ENCODE measurements at regions not wholly inside any gene's neighbourhood (a gene's known extent, or its start where the extent isn't known, plus 50 kb on each side); places are given as distances from the start of the nearest gene placed in this dataset.

DNA sequence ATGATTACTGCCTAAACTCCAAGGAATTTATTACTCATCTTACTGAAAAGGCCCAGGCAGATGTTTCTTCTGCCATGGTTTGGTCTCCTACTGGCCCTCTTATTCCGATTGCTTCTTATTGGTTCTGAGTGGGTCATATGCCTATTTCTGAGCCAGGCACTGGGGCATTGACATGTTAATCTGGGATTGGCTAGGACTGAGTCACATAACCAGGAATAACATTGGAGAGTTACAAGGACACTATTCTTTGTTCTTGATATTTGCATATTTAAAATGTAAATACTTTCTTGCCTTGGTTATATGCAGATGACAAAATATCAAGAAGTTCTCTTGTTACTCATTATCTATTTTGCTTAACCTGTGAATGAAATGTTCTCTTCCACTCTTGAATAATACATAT is 534.4 kb upstream of the SLC39A10 start:
- H3K27ac ChIP-seq (ENCODE audit: control insufficient read depth, insufficient read depth) = no peak overlapping the region
- no peak overlapping the region for H3K9ac ChIP-seq (ENCODE audit: control insufficient read depth, insufficient read depth, low read length)
- no peak overlapping the region for H2AFZ ChIP-seq (ENCODE audit: control insufficient read depth, low read depth, low read length)
- TF ChIP-seq POLR2AphosphoS2 (IDR thresholded peaks at IDR 0.05; ENCODE audit: low read depth, low read length) = no peak
- TF ChIP-seq HDAC6 (IDR thresholded peaks at IDR 0.05; ENCODE audit: unreplicated experiment) = no peak
- TF ChIP-seq, protein P1, sequence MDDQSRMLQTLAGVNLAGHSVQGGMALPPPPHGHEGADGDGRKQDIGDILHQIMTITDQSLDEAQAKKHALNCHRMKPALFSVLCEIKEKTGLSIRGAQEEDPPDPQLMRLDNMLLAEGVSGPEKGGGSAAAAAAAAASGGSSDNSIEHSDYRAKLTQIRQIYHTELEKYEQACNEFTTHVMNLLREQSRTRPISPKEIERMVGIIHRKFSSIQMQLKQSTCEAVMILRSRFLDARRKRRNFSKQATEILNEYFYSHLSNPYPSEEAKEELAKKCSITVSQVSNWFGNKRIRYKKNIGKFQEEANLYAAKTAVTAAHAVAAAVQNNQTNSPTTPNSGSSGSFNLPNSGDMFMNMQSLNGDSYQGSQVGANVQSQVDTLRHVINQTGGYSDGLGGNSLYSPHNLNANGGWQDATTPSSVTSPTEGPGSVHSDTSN (IDR thresholded peaks at IDR 0.05; ENCODE audit: insufficient replicate concordance, low read depth, low read length) = no peak
- TF ChIP-seq SMC3 (IDR thresholded peaks at IDR 0.05; ENCODE audit: borderline replicate concordance, low read length) = no peak
- no peak for TF ChIP-seq TBL1XR1 (IDR thresholded peaks at IDR 0.05; ENCODE audit: low read depth, low read length)
- TF ChIP-seq PAX5 (IDR thresholded peaks at IDR 0.05; ENCODE audit: borderline replicate concordance, low read depth, low read length) = no peak
- no peak for TF ChIP-seq SIN3A (IDR thresholded peaks at IDR 0.05; ENCODE audit: low read depth, low read length)
- TF ChIP-seq NFIC (IDR thresholded peaks at IDR 0.05; ENCODE audit: low read depth, low read length) = no peak
- no peak for TF ChIP-seq CHD2 (IDR thresholded peaks at IDR 0.05; ENCODE audit: borderline replicate concordance, low read depth, low read length)
- TF ChIP-seq, protein P2, sequence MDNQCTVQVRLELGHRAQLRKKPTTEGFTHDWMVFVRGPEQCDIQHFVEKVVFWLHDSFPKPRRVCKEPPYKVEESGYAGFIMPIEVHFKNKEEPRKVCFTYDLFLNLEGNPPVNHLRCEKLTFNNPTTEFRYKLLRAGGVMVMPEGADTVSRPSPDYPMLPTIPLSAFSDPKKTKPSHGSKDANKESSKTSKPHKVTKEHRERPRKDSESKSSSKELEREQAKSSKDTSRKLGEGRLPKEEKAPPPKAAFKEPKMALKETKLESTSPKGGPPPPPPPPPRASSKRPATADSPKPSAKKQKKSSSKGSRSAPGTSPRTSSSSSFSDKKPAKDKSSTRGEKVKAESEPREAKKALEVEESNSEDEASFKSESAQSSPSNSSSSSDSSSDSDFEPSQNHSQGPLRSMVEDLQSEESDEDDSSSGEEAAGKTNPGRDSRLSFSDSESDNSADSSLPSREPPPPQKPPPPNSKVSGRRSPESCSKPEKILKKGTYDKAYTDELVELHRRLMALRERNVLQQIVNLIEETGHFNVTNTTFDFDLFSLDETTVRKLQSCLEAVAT (IDR thresholded peaks at IDR 0.05) = no peak
- H4K20me1 ChIP-seq (ENCODE audit: control insufficient read depth, insufficient read depth) = no peaks in the 10 kb centered on the region
- WGBS (ENCODE audit: insufficient coverage, insufficient replicate concordance, low lambda C conversion rate, missing lambda C conversion rate) = 0% methylated on average over 1 of the region's 1 CpG
- RAD21 ChIA-PET (ENCODE audit: unreplicated experiment) = no interaction called here
- in situ Hi-C loops (cut with MboI) = no loop called here
- no peaks in the 10 kb centered on the region for H3K36me3 ChIP-seq (ENCODE audit: control insufficient read depth in 2 of 2, insufficient read depth in 2 of 2, low read length in 1 of 2)
- FAIRE-seq (no peak), ATAC-seq (no peak), DNase-seq (ENCODE audit: low read depth, low spot score) (no peak)
- CTCF ChIA-PET = no interaction called here
- POLR2A ChIA-PET = interaction anchor here (0.5 kb wide), 1 partner anchor 67 kb away, joined by 4 read pairs; no protein-coding TSS in a partner anchor
- BruUV-seq (replicated peaks) = no TSS peak
- H3K9me3 ChIP-seq (replicated peaks; ENCODE audit: control insufficient read depth, insufficient read depth, low read length) = no peaks in the 10 kb centered on the region
- H3K27me3 ChIP-seq (replicated peaks in 1 of 2; ENCODE audit: control insufficient read depth in 2 of 2, insufficient read depth in 2 of 2, low read length in 1 of 2) = no peaks in the 10 kb centered on the region
- SMC1A ChIA-PET (ENCODE audit: uncharacterized antibody, unreplicated experiment) = no interaction called here
- H3K79me2 ChIP-seq (ENCODE audit: control insufficient read depth, insufficient read depth, low read length) = no peaks in the 10 kb centered on the region
- no peaks in the 10 kb centered on the region for H3K4me1 ChIP-seq (ENCODE audit: control insufficient read depth, insufficient read depth, low read length)
- no peak overlapping the region for H3K4me2 ChIP-seq (ENCODE audit: control insufficient read depth, insufficient read depth)
- intact Hi-C loops (cut with micrococcal nuclease; ENCODE audit: unreplicated experiment) = no loop called here
- H3K4me3 ChIP-seq = no peak overlapping the region

All from GM12878 (cell line).